KMS-11 (cell line): ENCODE measurements at regions not wholly inside any gene's neighbourhood (a gene's known extent, or its start where the extent isn't known, plus 50 kb on each side); places are given as distances from the start of the nearest gene placed in this dataset.

Experiments used
- H2AFZ ChIP-seq: fragments of 200-600 bp; sonication (generic); 2 replicates; pipeline ENCODE4 v1.6.1; 2016; ENCODE audit warnings: antibody characterized with exemption, mixed run types, low read depth
- H3K27ac ChIP-seq: fragments of 200-600 bp; sonication (generic); 2 replicates; pipeline ENCODE4 v1.6.1; 2016; ENCODE audit warnings: mild to moderate bottlenecking, mixed run types
- H3K27me3 ChIP-seq: fragments of 200-600 bp; sonication (generic); 2 replicates; pipeline ENCODE4 v1.6.1; 2017; ENCODE audit warnings: mild to moderate bottlenecking, low read depth, mixed run types, moderate library complexity; ENCODE audit not compliant: insufficient read depth
- H3K36me3 ChIP-seq: fragments of 200-600 bp; sonication (generic); 2 replicates; pipeline ENCODE4 v1.6.1; 2017; ENCODE audit warnings: mild to moderate bottlenecking, mixed run types; ENCODE audit not compliant: insufficient read depth
- H3K4me1 ChIP-seq: fragments of 200-600 bp; sonication (generic); 2 replicates; pipeline ENCODE4 v1.6.1; 2016; ENCODE audit warnings: mild to moderate bottlenecking, low read depth, mixed run types; ENCODE audit not compliant: poor library complexity, severe bottlenecking
- H3K4me2 ChIP-seq: fragments of 200-600 bp; sonication (generic); 2 replicates; pipeline ENCODE4 v1.7.0; 2016; ENCODE audit warnings: mild to moderate bottlenecking, mixed run types
- H3K4me3 ChIP-seq: fragments of 200-600 bp; sonication (generic); IDR thresholded peaks from 2 replicates; pipeline ENCODE4 v1.6.1; 2017; ENCODE audit warnings: low read depth, low read length, mixed read lengths; ENCODE audit not compliant: insufficient read depth
- H3K79me2 ChIP-seq: fragments of 200-600 bp; sonication (generic); 2 replicates; pipeline ENCODE4 v1.6.1; 2016; ENCODE audit warnings: low read depth, mixed run types; ENCODE audit not compliant: insufficient read depth
- H3K9ac ChIP-seq: fragments of 200-600 bp; sonication (generic); 2 replicates; pipeline ENCODE4 v1.6.1; 2016; ENCODE audit warnings: mild to moderate bottlenecking, mixed run types
- H4K20me1 ChIP-seq: fragments of 200-600 bp; sonication (generic); 2 replicates; pipeline ENCODE4 v1.6.1; 2016; ENCODE audit warnings: mild to moderate bottlenecking, mixed run types; ENCODE audit not compliant: insufficient read depth
- TF ChIP-seq, protein P1 (sequence below): fragments of 200-600 bp; sonication (generic); conservative IDR thresholded peaks from 2 replicates; pipeline ENCODE4 v1.6.1; 2017; ENCODE audit warnings: low read depth, mild to moderate bottlenecking, antibody characterized with exemption, low read length, moderate library complexity, mixed read lengths

DNA sequence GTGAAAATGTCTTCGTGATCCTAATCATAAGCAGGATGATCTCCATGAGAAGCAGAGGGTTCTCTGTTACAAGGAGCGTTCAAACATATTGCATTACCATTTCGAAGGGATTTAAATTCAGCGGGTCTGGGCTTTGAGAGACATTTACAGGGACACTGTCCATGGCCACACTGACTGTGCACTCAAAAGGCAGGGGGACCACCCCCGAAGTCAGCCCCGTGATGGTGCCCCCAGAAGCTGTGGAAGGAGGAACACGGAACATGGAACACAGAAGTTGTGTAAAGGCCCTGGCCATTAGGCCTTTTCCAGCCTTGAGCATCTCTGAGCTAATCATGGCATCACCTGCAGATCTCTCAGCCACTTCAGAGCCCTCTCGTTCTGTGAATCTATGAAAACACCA lies 268.4 kb upstream of the MYT1L start:
- no peak overlapping the region for H3K4me2 ChIP-seq
- H3K9ac ChIP-seq = no peak overlapping the region
- no peak overlapping the region for H2AFZ ChIP-seq
- H3K4me3 ChIP-seq = no peak overlapping the region
- no peaks in the 10 kb centered on the region for H3K79me2 ChIP-seq
- H3K4me1 ChIP-seq = no peaks in the 10 kb centered on the region
- H3K27ac ChIP-seq = no peak overlapping the region
- no peaks in the 10 kb centered on the region for H3K36me3 ChIP-seq
- no peaks in the 10 kb centered on the region for H4K20me1 ChIP-seq
- TF ChIP-seq, protein P1, sequence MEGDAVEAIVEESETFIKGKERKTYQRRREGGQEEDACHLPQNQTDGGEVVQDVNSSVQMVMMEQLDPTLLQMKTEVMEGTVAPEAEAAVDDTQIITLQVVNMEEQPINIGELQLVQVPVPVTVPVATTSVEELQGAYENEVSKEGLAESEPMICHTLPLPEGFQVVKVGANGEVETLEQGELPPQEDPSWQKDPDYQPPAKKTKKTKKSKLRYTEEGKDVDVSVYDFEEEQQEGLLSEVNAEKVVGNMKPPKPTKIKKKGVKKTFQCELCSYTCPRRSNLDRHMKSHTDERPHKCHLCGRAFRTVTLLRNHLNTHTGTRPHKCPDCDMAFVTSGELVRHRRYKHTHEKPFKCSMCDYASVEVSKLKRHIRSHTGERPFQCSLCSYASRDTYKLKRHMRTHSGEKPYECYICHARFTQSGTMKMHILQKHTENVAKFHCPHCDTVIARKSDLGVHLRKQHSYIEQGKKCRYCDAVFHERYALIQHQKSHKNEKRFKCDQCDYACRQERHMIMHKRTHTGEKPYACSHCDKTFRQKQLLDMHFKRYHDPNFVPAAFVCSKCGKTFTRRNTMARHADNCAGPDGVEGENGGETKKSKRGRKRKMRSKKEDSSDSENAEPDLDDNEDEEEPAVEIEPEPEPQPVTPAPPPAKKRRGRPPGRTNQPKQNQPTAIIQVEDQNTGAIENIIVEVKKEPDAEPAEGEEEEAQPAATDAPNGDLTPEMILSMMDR = no peak
- H3K27me3 ChIP-seq = no peaks in the 10 kb centered on the region

DNA sequence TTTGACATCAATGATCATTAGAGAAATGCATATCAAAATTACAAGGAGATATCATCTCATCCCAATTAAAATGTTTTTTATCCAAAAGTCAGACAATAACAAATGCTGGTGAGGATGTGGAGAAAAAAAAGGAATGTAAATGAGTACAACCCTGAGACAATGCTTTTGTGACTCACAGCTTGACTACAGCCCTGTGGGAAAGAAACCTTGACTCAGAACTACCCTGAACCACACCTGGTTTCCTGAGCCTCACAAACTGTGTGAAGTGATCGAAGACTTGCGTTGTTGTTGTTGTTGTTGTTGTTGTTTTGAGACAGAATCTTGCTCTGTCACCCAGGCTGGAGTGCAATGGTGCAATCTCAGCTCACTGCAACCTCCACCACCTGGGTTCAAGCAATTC lies 266.6 kb upstream of the MYT1L start:
- Histone ChIP-seq H3K27ac (no peak overlapping the region), H3K36me3 (no peaks in the 10 kb centered on the region)

DNA sequence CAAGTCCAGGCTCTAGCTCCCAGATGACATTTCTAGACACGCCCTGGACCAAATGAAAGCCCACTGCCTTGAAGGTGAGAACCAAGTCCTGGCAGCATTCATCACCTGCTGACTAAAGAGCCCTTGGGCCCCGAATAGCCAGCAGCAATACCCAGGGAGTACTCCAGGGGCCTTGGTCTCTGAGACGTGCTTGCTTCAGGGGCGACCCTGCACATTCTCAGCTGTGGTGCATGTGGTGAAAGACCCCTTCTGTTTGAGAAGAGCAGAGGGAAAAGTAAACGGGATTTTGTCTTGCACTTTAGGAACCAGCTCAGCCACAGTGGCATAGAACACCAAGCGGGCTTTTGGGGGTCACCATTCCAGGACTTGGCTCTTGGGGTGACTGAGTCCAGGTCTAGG lies 260.5 kb upstream of the MYT1L start:
- Histone ChIP-seq H3K4me3 (no peak overlapping the region), H3K79me2 (no peaks in the 10 kb centered on the region), H3K27me3 (no peaks in the 10 kb centered on the region), H3K27ac (no peak overlapping the region), H4K20me1 (no peaks in the 10 kb centered on the region), H2AFZ (no peak overlapping the region), H3K36me3 (no peaks in the 10 kb centered on the region), H3K4me2 (no peak overlapping the region), H3K9ac (no peak overlapping the region), H3K4me1 (no peaks in the 10 kb centered on the region)
- TF ChIP-seq, protein P1 = no peak

More for the DNA sequence above, 266.6 kb upstream of the MYT1L start:
- H2AFZ ChIP-seq = no peak overlapping the region
- TF ChIP-seq, protein P1 = no peak
- H3K9ac ChIP-seq = no peak overlapping the region
- H3K4me2 ChIP-seq = no peak overlapping the region
- H3K4me1 ChIP-seq = no peaks in the 10 kb centered on the region
- H4K20me1 ChIP-seq = no peaks in the 10 kb centered on the region
- no peaks in the 10 kb centered on the region for H3K79me2 ChIP-seq
- no peaks in the 10 kb centered on the region for H3K27me3 ChIP-seq
- H3K4me3 ChIP-seq = no peak overlapping the region

DNA sequence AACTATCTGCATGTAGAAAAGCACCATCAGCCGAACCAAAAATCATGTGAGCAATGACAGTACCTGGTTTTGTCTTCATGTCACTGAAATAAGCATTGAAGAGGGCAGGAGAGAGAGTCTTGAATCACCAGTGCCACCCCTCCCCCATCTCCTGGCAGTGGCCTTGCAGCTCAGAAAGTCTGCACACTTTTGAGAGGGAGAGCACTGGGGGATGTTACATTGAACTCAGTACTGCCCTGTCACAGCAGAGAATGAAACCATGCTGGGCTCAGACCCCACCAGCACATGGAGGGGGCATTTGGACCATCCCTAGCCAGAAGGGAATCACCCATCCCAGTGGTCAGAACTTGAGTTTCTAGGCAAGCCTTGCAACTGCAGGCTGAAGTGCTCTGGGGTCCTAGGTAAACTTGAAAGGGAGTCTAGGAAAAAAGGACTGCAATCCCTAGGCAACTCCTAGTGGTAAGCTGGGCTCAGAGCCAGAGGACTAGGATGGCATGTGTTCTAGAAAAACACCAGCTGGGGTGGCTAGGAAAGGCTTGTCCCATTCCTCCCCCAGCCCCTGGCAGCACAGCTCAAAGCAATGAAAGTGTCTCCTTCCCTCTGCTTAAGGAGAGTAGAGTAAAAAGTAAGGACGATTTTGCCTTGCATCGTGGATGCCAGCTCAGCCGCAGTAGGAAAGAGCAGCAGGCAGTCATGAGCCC lies 259.9 kb upstream of the MYT1L start:
- Histone ChIP-seq H4K20me1 (no peaks in the 10 kb centered on the region), H3K36me3 (no peaks in the 10 kb centered on the region), H3K4me1 (no peaks in the 10 kb centered on the region), H3K4me2 (no peak overlapping the region), H3K79me2 (no peaks in the 10 kb centered on the region), H3K9ac (no peak overlapping the region), H3K4me3 (no peak overlapping the region), H2AFZ (no peak overlapping the region), H3K27me3 (no peaks in the 10 kb centered on the region), H3K27ac (no peak overlapping the region)
- TF ChIP-seq, protein P1 = no peak
